GM11168 (cell line): ENCODE measurements at regions not wholly inside any gene's neighbourhood (a gene's known extent, or its start where the extent isn't known, plus 50 kb on each side); places are given as distances from the start of the nearest gene placed in this dataset.

Experiments used
- in situ Hi-C: fragments of 300-500 bp; cut with MboI; formaldehyde crosslinking; loops from one replicate; pipeline ENCODE4 v1.12.0; 2022; ENCODE audit warnings: low sequenced_read_pairs; ENCODE audit not compliant: unreplicated experiment

GRCh38 chr7:49243521-49243920 is 319.2 kb downstream of the CDC14C start:
- in situ Hi-C loops: no loop called here

GRCh38 chr7:49244543-49244942 is 320.2 kb downstream of the CDC14C start:
- in situ Hi-C loops: no loop called here

GRCh38 chr7:49245062-49245461 is 320.7 kb downstream of the CDC14C start:
- in situ Hi-C loops: no loop called here

- in situ Hi-C loops: no loop called here
Measured at GRCh38 chr7:49247759-49248158, 323.4 kb downstream of the CDC14C start.

- in situ Hi-C loops: no loop called here
Measured at GRCh38 chr7:49255054-49255453, 330.7 kb downstream of the CDC14C start.

GRCh38 chr7:49260538-49260937 is 336.2 kb downstream of the CDC14C start:
- in situ Hi-C loops: no loop called here

GRCh38 chr7:49261928-49262327 is 337.6 kb downstream of the CDC14C start:
- in situ Hi-C loops: no loop called here

- in situ Hi-C loops: no loop called here
Measured at GRCh38 chr7:49264530-49264929, 340.2 kb downstream of the CDC14C start.

GRCh38 chr7:49273897-49274296 is 349.6 kb downstream of the CDC14C start:
- in situ Hi-C loops: no loop called here

- in situ Hi-C loops: no loop called here
Measured at GRCh38 chr7:49279891-49280290, 355.5 kb downstream of the CDC14C start.

GRCh38 chr7:49287653-49288052 is 363.3 kb downstream of the CDC14C start:
- in situ Hi-C loops: no loop called here

- in situ Hi-C loops: no loop called here
Measured at GRCh38 chr7:49294611-49295010, 370.3 kb downstream of the CDC14C start.

GRCh38 chr7:49295146-49295545 is 370.8 kb downstream of the CDC14C start:
- in situ Hi-C loops: no loop called here

- in situ Hi-C loops: no loop called here
Measured at GRCh38 chr7:49297958-49298357, 373.6 kb downstream of the CDC14C start.

GRCh38 chr7:49308787-49309186 is 384.4 kb downstream of the CDC14C start:
- in situ Hi-C loops: no loop called here

- in situ Hi-C loops: no loop called here
Measured at GRCh38 chr7:49320083-49320482, 395.7 kb downstream of the CDC14C start.

- in situ Hi-C loops: no loop called here
Measured at GRCh38 chr7:49321843-49322242, 397.5 kb downstream of the CDC14C start.

GRCh38 chr7:49322476-49322875 is 398.1 kb downstream of the CDC14C start:
- in situ Hi-C loops: no loop called here

GRCh38 chr7:49324040-49324439 is 399.7 kb downstream of the CDC14C start:
- in situ Hi-C loops: no loop called here

GRCh38 chr7:49324707-49325106 is 400.4 kb downstream of the CDC14C start:
- in situ Hi-C loops: no loop called here

GRCh38 chr7:49325571-49325970 is 401.2 kb downstream of the CDC14C start:
- in situ Hi-C loops: no loop called here

- in situ Hi-C loops: no loop called here
Measured at GRCh38 chr7:49327155-49327554, 402.8 kb downstream of the CDC14C start.
